SK-N-SH (cell line): ENCODE measurements at regions not wholly inside any gene's neighbourhood (a gene's known extent, or its start where the extent isn't known, plus 50 kb on each side); places are given as distances from the start of the nearest gene placed in this dataset.

Source experiments
- CTCF ChIA-PET: fragments of 300-600, 350-600 bp; formaldehyde crosslinking; extraction: SDS; loops from one replicate; lab custom pipeline; 2021; lab: Yijun Ruan, JAX
- POLR2A ChIA-PET: fragments of 350-600 bp; sonication (Branson Sonifier 250); formaldehyde crosslinking; extraction: SDS; loops from one replicate; lab custom pipeline; 2020; ENCODE audit warnings: antibody characterized with exemption, inconsistent platforms; lab: Yijun Ruan, JAX
- DNase-seq: peaks from one replicate; pipeline ENCODE4 v3.0.0; 2012
- H2AFZ ChIP-seq: fragments of 200-600 bp; sonication (generic); 2 replicates; pipeline ENCODE4 v1.8.1; 2016; ENCODE audit warnings: antibody characterized with exemption, mild to moderate bottlenecking, low read depth
- H3F3A ChIP-seq: fragments of 200-600 bp; sonication (generic); replicated peaks from 2 replicates; pipeline ENCODE3; 2016; ENCODE audit warnings: antibody characterized with exemption, mild to moderate bottlenecking; ENCODE audit not compliant: insufficient read depth
- H3K27ac ChIP-seq, 2 experiments: fragments of 200-500 bp in 1 of 2; fragments of 200-600 bp in 1 of 2; sonication (Bioruptor generic) in 1 of 2; sonication (generic), shearing (Covaris generic) in 1 of 2; 2 replicates each; pipeline versions ENCODE4 v1.5.1 to v1.6.1; 2014 to 2016; ENCODE audit warnings: low read depth in 2 of 2, inconsistent platforms in 1 of 2, low read length in 1 of 2, mild to moderate bottlenecking in 1 of 2, mixed read lengths in 1 of 2
- H3K27me3 ChIP-seq: fragments of 200-600 bp; sonication (generic), shearing (Covaris generic); 2 replicates; pipeline ENCODE4 v1.6.1; 2016; ENCODE audit warnings: mixed run types; ENCODE audit not compliant: insufficient read depth
- H3K36me3 ChIP-seq, 2 experiments: fragments of 200-500 bp in 1 of 2; fragments of 200-600 bp in 1 of 2; sonication (Bioruptor generic) in 1 of 2; sonication (generic) in 1 of 2; replicated peaks in 1 of 2; 2 replicates each; pipeline versions ENCODE3 to v1.5.1; 2014 to 2016; ENCODE audit warnings: low read length in 1 of 2, mild to moderate bottlenecking in 1 of 2; ENCODE audit not compliant: insufficient read depth in 2 of 2, control insufficient read depth in 1 of 2
- H3K4me1 ChIP-seq, 2 experiments: fragments of 200-500 bp in 1 of 2; fragments of 200-600 bp in 1 of 2; sonication (Bioruptor generic) in 1 of 2; sonication (generic), shearing (Covaris generic) in 1 of 2; 2 replicates each; pipeline versions ENCODE4 v1.5.1 to v1.6.1; 2014 to 2016; ENCODE audit warnings: low read depth in 1 of 2, low read length in 1 of 2, mixed run types in 1 of 2; ENCODE audit not compliant: insufficient read depth in 2 of 2, control insufficient read depth in 1 of 2
- H3K4me2 ChIP-seq: fragments of 200-600 bp; sonication (generic), shearing (Covaris generic); 2 replicates; pipeline ENCODE4 v1.6.1; 2017; ENCODE audit warnings: mixed run types
- H3K4me3 ChIP-seq, 2 experiments: fragments of 200-500 bp in 1 of 2; fragments of 200-600 bp in 1 of 2; sonication (Bioruptor generic) in 1 of 2; sonication (generic), shearing (Covaris generic) in 1 of 2; 2 replicates each; pipeline versions ENCODE4 v1.5.1 to v1.8.1; 2014 to 2016; ENCODE audit warnings: low read depth in 2 of 2, inconsistent platforms in 1 of 2, low read length in 1 of 2, mild to moderate bottlenecking in 1 of 2, mixed read lengths in 1 of 2, moderate library complexity in 1 of 2
- H3K79me2 ChIP-seq: fragments of 200-600 bp; sonication (generic); 2 replicates; pipeline ENCODE4 v1.8.1; 2017; ENCODE audit warnings: mild to moderate bottlenecking; ENCODE audit not compliant: insufficient read depth
- H3K9ac ChIP-seq: fragments of 200-600 bp; sonication (generic); 2 replicates; pipeline ENCODE4 v1.6.1; 2017; ENCODE audit warnings: mixed run types
- H3K9me2 ChIP-seq: fragments of 200-600 bp; sonication (generic); 2 replicates; pipeline ENCODE4 v1.6.1; 2017; ENCODE audit warnings: mixed run types
- H3K9me3 ChIP-seq: fragments of 200-600 bp; sonication (generic); 2 replicates; pipeline ENCODE4 v1.6.1; 2017; ENCODE audit warnings: mixed run types, mild to moderate bottlenecking, moderate library complexity
- H4K20me1 ChIP-seq: fragments of 200-600 bp; sonication (generic); 2 replicates; pipeline ENCODE4 v1.6.1; 2017; ENCODE audit warnings: mild to moderate bottlenecking, mixed run types; ENCODE audit not compliant: insufficient read depth
- CHD2 ChIP-seq: fragments of 150-350 bp; IDR thresholded peaks from 2 replicates; pipeline ENCODE4 v1.6.1; 2018; ENCODE audit warnings: low read length; ENCODE audit not compliant: partially characterized antibody
- ELF1 ChIP-seq: IDR thresholded peaks from 2 replicates; pipeline ENCODE4 v1.4.0; 2012
- EP300 ChIP-seq, 2 experiments: IDR thresholded peaks; 2 replicates each; pipeline versions ENCODE4 v1.4.0 to v1.6.1; 2012; ENCODE audit warnings: borderline replicate concordance in 1 of 2, low read depth in 1 of 2, low read length in 1 of 2
- FOXJ3 ChIP-seq: sonication (generic); formaldehyde crosslinking; IDR thresholded peaks from 2 replicates; pipeline ENCODE4 v1.5.1; 2020; ENCODE audit warnings: mild to moderate bottlenecking, missing genetic modification reagents
- GABPA ChIP-seq: IDR thresholded peaks from 2 replicates; pipeline ENCODE4 v1.4.0; 2012; ENCODE audit warnings: low read depth, mild to moderate bottlenecking
- GATA2 ChIP-seq: sonication (generic); formaldehyde crosslinking; IDR thresholded peaks from 2 replicates; pipeline ENCODE4 v1.5.0; 2020; ENCODE audit warnings: mild to moderate bottlenecking, missing genetic modification reagents
- MEF2A ChIP-seq: IDR thresholded peaks from 2 replicates; pipeline ENCODE4 v1.4.0; 2012; ENCODE audit warnings: low read depth, borderline replicate concordance
- NFIC ChIP-seq: IDR thresholded peaks from 2 replicates; pipeline ENCODE4 v1.4.0; 2012; ENCODE audit warnings: borderline replicate concordance
- NRF1 ChIP-seq: IDR thresholded peaks from 2 replicates; pipeline ENCODE4 v1.6.1; 2012; ENCODE audit warnings: low read depth, mild to moderate bottlenecking, low read length
- POLR2AphosphoS5 ChIP-seq: IDR thresholded peaks from 2 replicates; pipeline ENCODE4 v1.6.1; 2012; ENCODE audit warnings: low read depth, low read length
- SMC3 ChIP-seq: IDR thresholded peaks from 2 replicates; pipeline ENCODE4 v1.6.1; 2012; ENCODE audit warnings: low read depth, low read length, improper control_type of control experiment
- TEAD4 ChIP-seq: IDR thresholded peaks from 2 replicates; pipeline ENCODE4 v1.4.0; 2012; ENCODE audit warnings: mild to moderate bottlenecking, borderline replicate concordance; ENCODE audit not compliant: insufficient read depth
- WGBS: methylation state at CpG from one replicate; pipeline ENCODE4 v1.1.6; 2017; ENCODE audit warnings: low lambda C conversion rate; 5-methylcytosine and 5-hydroxymethylcytosine counted together
- TF ChIP-seq, protein P1 (sequence below): fragments of 150-350 bp; IDR thresholded peaks from 2 replicates; pipeline ENCODE4 v1.6.1; 2016; ENCODE audit warnings: mild to moderate bottlenecking, low read depth, low read length
- TF ChIP-seq, protein P2 (sequence below): IDR thresholded peaks from 2 replicates; pipeline ENCODE4 v1.4.0; 2012; ENCODE audit warnings: low read depth, borderline replicate concordance

DNA sequence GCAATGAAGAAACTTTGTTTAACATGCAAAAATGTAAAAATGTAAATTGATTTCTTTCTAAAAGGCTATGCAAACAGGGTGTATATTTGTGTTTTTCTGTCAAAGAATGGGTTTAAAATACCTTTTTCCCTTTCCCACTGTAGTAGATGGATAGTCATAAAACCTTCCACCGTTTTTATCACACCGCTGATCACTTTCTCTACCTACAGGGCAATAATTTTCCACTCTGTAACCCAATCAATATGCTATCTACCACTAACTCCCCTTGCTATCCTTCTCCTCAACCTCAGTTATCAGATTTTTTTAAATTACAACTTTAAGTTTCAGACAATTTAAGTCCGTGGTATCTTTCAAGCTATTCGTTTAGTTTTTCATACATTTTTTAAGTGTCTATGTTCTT lies 91.4 kb upstream of the ARID1B start:
- peak overlapping the region; percentile 98 to 99 for H3K27ac ChIP-seq
- peak overlapping the region; percentile 99 for H3K9ac ChIP-seq
- no peaks in the 10 kb centered on the region for H3K9me2 ChIP-seq
- peak; percentile 57 for TF ChIP-seq GATA2 (CRISPR knock-in tag)
- no peak for TF ChIP-seq POLR2AphosphoS5
- peaks cover 17% of the 10 kb centered on the region for H3F3A ChIP-seq
- peak; percentile 26 for DNase-seq
- no peaks in the 10 kb centered on the region for H4K20me1 ChIP-seq
- peak overlapping the region; percentile 72 to 76 for H3K4me3 ChIP-seq
- WGBS = 6% methylated on average over 4 of the region's 4 CpGs
- POLR2A ChIA-PET = interaction anchor here (0.6 to 3.0 kb wide), 5 partner anchors 25 to 656 kb away, joined by 3 to 18 read pairs (median 8); partner anchors contain the start of gene ARID1B
- H3K4me2 ChIP-seq = peak overlapping the region; percentile 78
- CTCF ChIA-PET = interaction anchor here (0.6 to 1.4 kb wide), 6 partner anchors 29 to 487 kb away, joined by 3 to 7 read pairs (median 3); partner anchors contain the start of gene ARID1B
- H3K4me1 ChIP-seq = peaks cover 6% of the 10 kb centered on the region in 2 experiments; a peak in 3 of 4 replicates
- H3K36me3 ChIP-seq = no peaks in the 10 kb centered on the region
- no peaks in the 10 kb centered on the region for H3K9me3 ChIP-seq
- peak overlapping the region; percentile 90 for H2AFZ ChIP-seq
- H3K27me3 ChIP-seq = no peaks in the 10 kb centered on the region
- no peaks in the 10 kb centered on the region for H3K79me2 ChIP-seq

- Histone ChIP-seq H3K9me3 (no peaks in the 10 kb centered on the region), H3K79me2 (no peaks in the 10 kb centered on the region), H2AFZ (no peak overlapping the region), H3F3A (peaks cover 17% of the 10 kb centered on the region), H3K4me2 (no peak overlapping the region), H3K36me3 (no peaks in the 10 kb centered on the region), H3K4me3 (no peak overlapping the region), H3K4me1 (peaks cover 6% of the 10 kb centered on the region in 2 experiments; a peak in 3 of 4 replicates), H3K27ac (no peak overlapping the region), H3K27me3 (no peaks in the 10 kb centered on the region), H3K9ac (no peak overlapping the region), H4K20me1 (no peaks in the 10 kb centered on the region), H3K9me2 (no peaks in the 10 kb centered on the region)
- DNase-seq = no peak
- WGBS = 74% methylated on average over 5 of the region's 5 CpGs
- POLR2A ChIA-PET = no interaction called here
- CTCF ChIA-PET = interaction anchor here (1.7 kb wide), 1 partner anchor 119 kb away, joined by 4 read pairs; no protein-coding TSS in a partner anchor
- TF ChIP-seq SMC3 = no peak
- no peak for TF ChIP-seq GABPA
- TF ChIP-seq, protein P1, sequence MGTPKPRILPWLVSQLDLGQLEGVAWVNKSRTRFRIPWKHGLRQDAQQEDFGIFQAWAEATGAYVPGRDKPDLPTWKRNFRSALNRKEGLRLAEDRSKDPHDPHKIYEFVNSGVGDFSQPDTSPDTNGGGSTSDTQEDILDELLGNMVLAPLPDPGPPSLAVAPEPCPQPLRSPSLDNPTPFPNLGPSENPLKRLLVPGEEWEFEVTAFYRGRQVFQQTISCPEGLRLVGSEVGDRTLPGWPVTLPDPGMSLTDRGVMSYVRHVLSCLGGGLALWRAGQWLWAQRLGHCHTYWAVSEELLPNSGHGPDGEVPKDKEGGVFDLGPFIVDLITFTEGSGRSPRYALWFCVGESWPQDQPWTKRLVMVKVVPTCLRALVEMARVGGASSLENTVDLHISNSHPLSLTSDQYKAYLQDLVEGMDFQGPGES = no peak
- no peak for TF ChIP-seq NFIC
- TF ChIP-seq, protein P2, sequence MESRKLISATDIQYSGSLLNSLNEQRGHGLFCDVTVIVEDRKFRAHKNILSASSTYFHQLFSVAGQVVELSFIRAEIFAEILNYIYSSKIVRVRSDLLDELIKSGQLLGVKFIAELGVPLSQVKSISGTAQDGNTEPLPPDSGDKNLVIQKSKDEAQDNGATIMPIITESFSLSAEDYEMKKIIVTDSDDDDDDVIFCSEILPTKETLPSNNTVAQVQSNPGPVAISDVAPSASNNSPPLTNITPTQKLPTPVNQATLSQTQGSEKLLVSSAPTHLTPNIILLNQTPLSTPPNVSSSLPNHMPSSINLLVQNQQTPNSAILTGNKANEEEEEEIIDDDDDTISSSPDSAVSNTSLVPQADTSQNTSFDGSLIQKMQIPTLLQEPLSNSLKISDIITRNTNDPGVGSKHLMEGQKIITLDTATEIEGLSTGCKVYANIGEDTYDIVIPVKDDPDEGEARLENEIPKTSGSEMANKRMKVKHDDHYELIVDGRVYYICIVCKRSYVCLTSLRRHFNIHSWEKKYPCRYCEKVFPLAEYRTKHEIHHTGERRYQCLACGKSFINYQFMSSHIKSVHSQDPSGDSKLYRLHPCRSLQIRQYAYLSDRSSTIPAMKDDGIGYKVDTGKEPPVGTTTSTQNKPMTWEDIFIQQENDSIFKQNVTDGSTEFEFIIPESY = no peak
- TF ChIP-seq ELF1 = no peak
- TF ChIP-seq TEAD4 = no peak
- no peak for TF ChIP-seq CHD2
- no peak for TF ChIP-seq EP300 (IDR thresholded peaks at IDR 0.05; ENCODE audit: borderline replicate concordance in 1 of 2, low read depth in 1 of 2, low read length in 1 of 2)
- no peak for TF ChIP-seq NRF1
- TF ChIP-seq MEF2A = no peak
- TF ChIP-seq FOXJ3 = no peak
- TF ChIP-seq, all 33 proteins: peak for 0
These were observed 93.4 kb upstream of the ARID1B start for GRCh38 chr6:156683821-156684220.
